ENCODE measurements at regions not wholly inside any gene's neighbourhood (a gene's known extent, or its start where the extent isn't known, plus 50 kb on each side); places are given as distances from the start of the nearest gene placed in this dataset.

DNA sequence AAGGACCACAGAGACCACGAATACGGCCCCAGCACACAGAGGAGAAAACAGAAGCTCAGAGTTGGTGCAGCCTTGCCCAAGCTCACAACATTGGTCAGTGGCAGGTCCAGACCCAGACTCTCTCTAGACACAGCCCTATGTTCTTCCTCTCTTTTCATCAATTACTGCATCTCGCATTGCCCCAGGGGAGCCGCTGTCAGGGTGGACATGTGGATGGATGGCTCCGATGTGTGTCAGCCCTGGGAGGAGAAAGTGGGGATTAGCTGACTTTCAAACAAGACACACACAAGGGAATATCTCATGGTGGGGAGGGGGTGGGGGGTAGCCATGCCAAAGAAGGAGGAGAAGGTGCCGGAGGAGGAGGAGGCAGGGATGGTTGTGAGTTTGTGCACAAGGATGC is 556.8 kb downstream of the NPHP4 start:
- DNase-seq (ENCODE audit: extremely low read depth, low read depth): no peak
- TF ChIP-seq, protein P1, sequence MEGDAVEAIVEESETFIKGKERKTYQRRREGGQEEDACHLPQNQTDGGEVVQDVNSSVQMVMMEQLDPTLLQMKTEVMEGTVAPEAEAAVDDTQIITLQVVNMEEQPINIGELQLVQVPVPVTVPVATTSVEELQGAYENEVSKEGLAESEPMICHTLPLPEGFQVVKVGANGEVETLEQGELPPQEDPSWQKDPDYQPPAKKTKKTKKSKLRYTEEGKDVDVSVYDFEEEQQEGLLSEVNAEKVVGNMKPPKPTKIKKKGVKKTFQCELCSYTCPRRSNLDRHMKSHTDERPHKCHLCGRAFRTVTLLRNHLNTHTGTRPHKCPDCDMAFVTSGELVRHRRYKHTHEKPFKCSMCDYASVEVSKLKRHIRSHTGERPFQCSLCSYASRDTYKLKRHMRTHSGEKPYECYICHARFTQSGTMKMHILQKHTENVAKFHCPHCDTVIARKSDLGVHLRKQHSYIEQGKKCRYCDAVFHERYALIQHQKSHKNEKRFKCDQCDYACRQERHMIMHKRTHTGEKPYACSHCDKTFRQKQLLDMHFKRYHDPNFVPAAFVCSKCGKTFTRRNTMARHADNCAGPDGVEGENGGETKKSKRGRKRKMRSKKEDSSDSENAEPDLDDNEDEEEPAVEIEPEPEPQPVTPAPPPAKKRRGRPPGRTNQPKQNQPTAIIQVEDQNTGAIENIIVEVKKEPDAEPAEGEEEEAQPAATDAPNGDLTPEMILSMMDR (IDR thresholded peaks at IDR 0.05; ENCODE audit: low read depth, low read length): no peak

DNA sequence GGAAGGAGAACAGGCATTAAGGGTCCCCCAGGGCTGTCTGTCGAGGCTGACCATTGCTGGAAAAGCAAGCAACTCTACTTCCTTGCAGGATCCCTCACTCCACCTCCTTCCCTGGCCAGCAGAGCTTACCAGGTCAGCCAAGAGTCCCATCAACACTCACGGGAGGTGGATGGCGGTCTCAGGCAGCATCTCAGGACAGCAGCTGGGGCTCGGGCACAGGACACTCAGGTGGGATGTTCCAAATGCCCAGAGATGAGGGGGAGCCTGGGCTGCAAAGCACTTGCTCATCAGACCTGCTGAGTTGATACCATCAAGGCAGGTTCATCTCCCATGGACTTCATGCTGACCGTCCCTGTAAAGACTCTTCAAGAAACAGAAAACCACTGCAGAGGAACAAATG is 559.8 kb downstream of the NPHP4 start:
- TF ChIP-seq, protein P1 (IDR thresholded peaks at IDR 0.05; ENCODE audit: low read depth, low read length): no peak
- DNase-seq (ENCODE audit: extremely low read depth, low read depth): no peak

DNA sequence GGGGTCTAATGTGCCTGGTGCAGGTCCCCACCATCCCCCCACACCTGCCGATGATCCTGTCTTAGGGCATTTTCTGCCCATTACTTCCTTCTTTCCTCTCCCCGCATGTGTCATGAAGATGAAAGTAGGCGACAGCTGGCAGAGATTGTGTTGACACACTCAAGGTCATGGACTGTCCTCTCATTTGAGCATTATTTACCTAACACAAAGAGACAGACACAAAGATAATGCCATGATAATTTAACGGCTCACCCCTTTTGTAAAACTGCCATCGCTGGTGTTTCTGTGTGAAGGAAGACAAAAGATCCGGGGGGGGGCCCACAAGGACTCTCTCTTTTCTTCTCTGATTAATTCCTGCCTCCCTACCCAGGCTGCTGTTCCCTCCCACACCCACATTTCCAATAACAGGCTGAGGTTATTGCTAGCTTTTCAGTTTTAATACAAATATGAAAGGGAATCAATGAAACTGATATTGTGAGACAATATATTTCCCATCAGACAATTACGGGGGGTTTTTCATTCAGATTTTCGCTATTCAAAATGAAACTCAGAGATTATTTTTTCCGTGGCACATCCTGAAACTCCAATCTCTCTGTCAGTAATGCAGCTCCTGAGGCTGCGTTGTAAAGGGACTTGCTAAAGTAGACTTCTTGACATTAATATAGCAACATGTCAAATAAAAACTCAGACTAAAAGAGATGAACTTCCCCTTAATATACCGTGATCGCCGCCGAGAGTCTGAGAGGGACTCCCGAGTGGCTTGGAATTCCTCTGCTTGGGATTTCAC is 561.1 kb downstream of the NPHP4 start:
- no peak for DNase-seq (ENCODE audit: extremely low read depth, low read depth)
- TF ChIP-seq, protein P1 (IDR thresholded peaks at IDR 0.05; ENCODE audit: low read depth, low read length): no peak

DNA sequence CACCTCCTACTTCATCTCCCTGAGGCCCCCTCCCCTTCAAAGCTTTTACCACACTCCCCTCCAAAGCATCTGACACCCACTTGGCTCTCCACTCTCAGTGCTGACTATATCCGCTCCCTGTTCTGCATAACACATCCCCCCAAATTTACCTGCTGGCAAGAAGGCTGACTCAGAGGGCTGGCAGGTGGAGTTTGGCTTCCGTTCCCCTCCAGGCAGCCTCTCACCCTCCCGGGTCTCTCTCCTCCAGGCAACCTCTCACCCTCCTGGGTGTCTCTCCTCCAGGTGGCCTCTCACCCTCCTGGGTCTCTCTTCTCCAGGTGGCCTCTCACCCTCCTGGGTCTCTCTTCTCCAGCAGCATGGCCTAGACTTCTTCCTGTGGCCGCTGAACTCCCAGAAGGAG is 562.1 kb downstream of the NPHP4 start:
- DNase-seq (ENCODE audit: extremely low read depth, low read depth): no peak
- TF ChIP-seq, protein P1 (IDR thresholded peaks at IDR 0.05; ENCODE audit: low read depth, low read length): no peak

DNA sequence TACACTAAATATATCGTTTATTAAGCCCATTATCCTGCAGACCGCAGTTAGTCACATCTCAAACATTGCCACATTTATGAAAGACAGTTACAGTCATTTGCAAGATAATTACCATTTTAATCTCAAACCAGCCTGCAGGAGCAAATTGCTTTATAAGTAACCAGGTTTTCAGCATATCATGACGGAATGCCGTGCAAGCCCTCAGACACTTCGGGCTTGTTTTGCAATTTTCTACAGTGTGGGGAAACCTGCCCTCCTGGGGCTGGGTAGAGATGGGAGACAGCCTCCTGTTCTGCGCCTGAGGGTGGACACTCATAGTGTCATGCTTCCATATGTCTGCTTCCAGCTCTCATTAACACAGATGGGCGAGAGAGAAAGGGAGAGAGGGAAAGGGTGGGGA is 563.9 kb downstream of the NPHP4 start:
- TF ChIP-seq, protein P1 (IDR thresholded peaks at IDR 0.05; ENCODE audit: low read depth, low read length): no peak
- no peak for DNase-seq (ENCODE audit: extremely low read depth, low read depth)

DNA sequence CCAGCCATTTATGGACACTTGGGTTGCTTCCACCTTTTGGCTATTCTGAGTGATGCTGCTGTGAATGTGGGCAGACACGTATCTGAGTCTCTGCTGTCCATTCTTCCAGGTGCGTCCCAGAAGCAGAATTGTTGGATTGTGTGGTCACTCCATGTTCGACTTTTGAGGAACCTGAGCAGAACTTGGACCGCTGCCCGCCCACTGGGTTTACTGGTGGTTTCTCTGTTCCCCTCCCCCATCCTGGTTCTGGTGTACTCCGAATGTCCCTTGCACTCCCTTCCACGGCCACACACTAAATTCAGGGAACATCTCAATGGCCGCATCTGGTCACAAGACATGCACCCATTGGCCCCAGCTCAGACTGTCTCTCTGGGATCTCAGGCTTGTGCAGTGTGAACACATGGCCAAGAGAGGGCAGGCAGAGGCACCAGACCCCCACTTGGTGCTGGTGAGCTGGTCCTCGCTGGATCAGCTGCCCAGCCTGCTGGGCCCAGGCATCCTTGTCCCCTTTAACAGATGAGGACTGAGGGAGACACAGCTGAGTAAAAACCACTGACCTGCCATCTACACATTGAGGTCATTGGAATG is 565.1 kb downstream of the NPHP4 start:
- TF ChIP-seq, protein P1 (IDR thresholded peaks at IDR 0.05; ENCODE audit: low read depth, low read length): no peak
- DNase-seq (ENCODE audit: extremely low read depth, low read depth): no peak

All from AG09319 (cell line).